Neural cell (in vitro differentiated cells): ENCODE measurements at regions not wholly inside any gene's neighbourhood (a gene's known extent, or its start where the extent isn't known, plus 50 kb on each side); places are given as distances from the start of the nearest gene placed in this dataset.

Source experiments
- CTCF ChIP-seq: fragments of 450-650 bp; IDR thresholded peaks from 2 replicates; pipeline ENCODE4 v1.5.1; 2014; ENCODE audit warnings: antibody characterized with exemption, mild to moderate bottlenecking, moderate library complexity; ENCODE audit not compliant: poor library complexity, severe bottlenecking
- EZH2 ChIP-seq: fragments of 200-600, 300-800 bp; shearing (Covaris generic), sonication (generic); IDR thresholded peaks from 2 replicates; pipeline ENCODE4 v1.6.1; 2014; ENCODE audit warnings: antibody characterized with exemption, low read length, borderline replicate concordance, mild to moderate bottlenecking; ENCODE audit not compliant: insufficient read depth, poor library complexity, severe bottlenecking
- POLR2AphosphoS5 ChIP-seq: IDR thresholded peaks from 2 replicates; pipeline ENCODE4 v1.6.1; 2012
- RAD21 ChIP-seq: fragments of 450-650 bp; conservative IDR thresholded peaks from 2 replicates; pipeline ENCODE4 v1.6.1; 2014; ENCODE audit warnings: antibody characterized with exemption, mild to moderate bottlenecking, moderate library complexity
- TAF1 ChIP-seq: IDR thresholded peaks from 2 replicates; pipeline ENCODE4 v1.6.1; 2012; ENCODE audit warnings: low read depth

- TF ChIP-seq CTCF (no peak), RAD21 (no peak), TAF1 (no peak), POLR2AphosphoS5 (no peak), EZH2 (no peak)
Observed at GRCh38 chr21:19603011-19603593, 1199.5 kb upstream of the TMPRSS15 start.
